ENCODE measurements at regions not wholly inside any gene's neighbourhood (a gene's known extent, or its start where the extent isn't known, plus 50 kb on each side); places are given as distances from the start of the nearest gene placed in this dataset.

DNA sequence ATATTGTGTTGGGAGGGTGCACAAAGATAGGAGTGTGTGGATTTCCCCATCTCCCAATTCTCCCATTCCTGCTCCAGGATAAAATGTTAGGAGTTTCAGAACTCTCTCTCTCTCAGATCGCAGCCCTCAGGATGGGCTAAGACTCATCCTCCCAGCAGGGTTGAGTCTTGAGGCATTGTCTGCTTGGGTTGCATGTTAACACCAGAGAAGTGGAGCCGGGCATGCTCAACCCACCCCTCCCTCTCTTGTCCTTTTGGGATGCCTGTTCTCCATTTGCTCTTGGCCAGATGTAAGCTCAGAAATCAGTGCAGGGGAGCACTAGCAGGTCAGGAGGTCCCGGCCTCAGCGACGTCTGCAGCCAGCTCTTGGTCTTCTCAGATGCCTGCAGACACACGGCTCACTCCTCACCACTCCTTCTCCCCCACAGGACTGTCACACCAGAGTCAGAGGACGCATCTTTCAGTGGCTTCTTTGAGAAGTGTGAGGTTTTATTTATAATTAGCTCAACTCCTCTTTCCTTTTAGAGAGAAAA lies 1456.5 kb downstream of the TBC1D22A start:
- no peak for DNase-seq (ENCODE audit: insufficient read length, low spot score)
- TF ChIP-seq, protein P1, sequence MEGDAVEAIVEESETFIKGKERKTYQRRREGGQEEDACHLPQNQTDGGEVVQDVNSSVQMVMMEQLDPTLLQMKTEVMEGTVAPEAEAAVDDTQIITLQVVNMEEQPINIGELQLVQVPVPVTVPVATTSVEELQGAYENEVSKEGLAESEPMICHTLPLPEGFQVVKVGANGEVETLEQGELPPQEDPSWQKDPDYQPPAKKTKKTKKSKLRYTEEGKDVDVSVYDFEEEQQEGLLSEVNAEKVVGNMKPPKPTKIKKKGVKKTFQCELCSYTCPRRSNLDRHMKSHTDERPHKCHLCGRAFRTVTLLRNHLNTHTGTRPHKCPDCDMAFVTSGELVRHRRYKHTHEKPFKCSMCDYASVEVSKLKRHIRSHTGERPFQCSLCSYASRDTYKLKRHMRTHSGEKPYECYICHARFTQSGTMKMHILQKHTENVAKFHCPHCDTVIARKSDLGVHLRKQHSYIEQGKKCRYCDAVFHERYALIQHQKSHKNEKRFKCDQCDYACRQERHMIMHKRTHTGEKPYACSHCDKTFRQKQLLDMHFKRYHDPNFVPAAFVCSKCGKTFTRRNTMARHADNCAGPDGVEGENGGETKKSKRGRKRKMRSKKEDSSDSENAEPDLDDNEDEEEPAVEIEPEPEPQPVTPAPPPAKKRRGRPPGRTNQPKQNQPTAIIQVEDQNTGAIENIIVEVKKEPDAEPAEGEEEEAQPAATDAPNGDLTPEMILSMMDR (IDR thresholded peaks at IDR 0.05; ENCODE audit: insufficient read depth, missing control alignments), result no peak
- no peak for FAIRE-seq

DNA sequence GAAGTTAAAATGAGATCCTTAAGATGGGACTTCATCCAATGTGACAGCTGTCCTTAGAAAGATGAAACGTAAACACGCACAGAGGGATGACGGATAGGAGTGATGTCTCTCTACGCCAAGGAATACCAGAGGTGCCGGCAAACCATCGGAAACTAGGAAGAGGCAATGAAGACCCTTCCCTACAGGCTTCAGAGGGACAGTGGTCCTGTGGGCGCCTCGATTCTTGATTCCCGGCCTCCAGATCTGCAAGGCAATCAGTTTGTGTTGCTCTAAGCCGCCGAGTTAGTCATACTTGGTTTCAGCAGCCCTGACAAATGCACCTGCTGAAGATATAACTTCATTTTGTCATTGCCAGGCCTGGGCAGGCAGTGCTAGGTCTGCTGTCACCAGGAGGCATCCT lies 1455.1 kb downstream of the TBC1D22A start:
- FAIRE-seq, result no peak
- DNase-seq (ENCODE audit: insufficient read length, low spot score), result no peak
- TF ChIP-seq, protein P1 (IDR thresholded peaks at IDR 0.05; ENCODE audit: insufficient read depth, missing control alignments), result no peak

DNA sequence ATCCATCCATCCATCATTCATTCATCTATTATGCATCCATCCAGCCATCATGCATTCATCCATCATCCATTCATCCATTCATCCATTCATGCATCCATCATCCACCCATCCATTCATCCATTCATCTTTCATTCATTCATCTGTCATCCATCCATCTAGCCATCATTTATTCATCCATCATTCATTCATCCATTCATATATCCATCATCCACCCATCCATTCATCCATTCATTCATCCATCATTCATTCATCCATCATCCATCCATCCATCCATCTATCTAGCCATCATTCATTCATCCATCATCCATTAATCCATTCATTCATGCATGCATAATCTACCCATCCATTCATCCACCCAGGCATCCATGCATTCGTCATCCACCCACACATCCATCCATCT lies 1450.3 kb downstream of the TBC1D22A start:
- FAIRE-seq (no peak), DNase-seq (ENCODE audit: insufficient read length, low spot score) (no peak)
- TF ChIP-seq, protein P1 (IDR thresholded peaks at IDR 0.05; ENCODE audit: insufficient read depth, missing control alignments), result no peak

- TF ChIP-seq, protein P1 (IDR thresholded peaks at IDR 0.05; ENCODE audit: insufficient read depth, missing control alignments), result no peak
- FAIRE-seq (no peak), DNase-seq (ENCODE audit: insufficient read length, low spot score) (no peak)
These were observed 1448.4 kb downstream of the TBC1D22A start for GRCh38 chr22:48210812-48211211.

DNA sequence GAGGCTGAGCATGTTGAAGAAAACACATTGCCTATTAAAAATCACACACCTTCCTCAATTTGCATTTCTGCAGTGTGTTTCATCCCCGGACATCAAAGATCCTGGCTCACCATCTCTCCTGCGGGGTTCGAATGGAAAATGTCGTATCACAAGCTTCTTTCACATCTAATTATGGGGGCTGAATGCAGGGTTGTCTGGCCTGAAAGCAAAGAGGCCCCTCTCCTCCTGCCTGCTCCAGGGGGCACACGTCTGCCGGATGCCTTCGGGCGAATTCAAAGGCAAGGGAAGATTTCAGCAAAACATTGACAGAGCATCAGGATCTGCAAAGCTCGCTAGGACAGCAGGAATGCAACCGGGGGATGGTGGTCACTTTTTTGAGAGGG lies 1447.7 kb downstream of the TBC1D22A start:
- no peak for DNase-seq (ENCODE audit: insufficient read length, low spot score)
- FAIRE-seq, result no peak
- TF ChIP-seq, protein P1 (IDR thresholded peaks at IDR 0.05; ENCODE audit: insufficient read depth, missing control alignments), result no peak

DNA sequence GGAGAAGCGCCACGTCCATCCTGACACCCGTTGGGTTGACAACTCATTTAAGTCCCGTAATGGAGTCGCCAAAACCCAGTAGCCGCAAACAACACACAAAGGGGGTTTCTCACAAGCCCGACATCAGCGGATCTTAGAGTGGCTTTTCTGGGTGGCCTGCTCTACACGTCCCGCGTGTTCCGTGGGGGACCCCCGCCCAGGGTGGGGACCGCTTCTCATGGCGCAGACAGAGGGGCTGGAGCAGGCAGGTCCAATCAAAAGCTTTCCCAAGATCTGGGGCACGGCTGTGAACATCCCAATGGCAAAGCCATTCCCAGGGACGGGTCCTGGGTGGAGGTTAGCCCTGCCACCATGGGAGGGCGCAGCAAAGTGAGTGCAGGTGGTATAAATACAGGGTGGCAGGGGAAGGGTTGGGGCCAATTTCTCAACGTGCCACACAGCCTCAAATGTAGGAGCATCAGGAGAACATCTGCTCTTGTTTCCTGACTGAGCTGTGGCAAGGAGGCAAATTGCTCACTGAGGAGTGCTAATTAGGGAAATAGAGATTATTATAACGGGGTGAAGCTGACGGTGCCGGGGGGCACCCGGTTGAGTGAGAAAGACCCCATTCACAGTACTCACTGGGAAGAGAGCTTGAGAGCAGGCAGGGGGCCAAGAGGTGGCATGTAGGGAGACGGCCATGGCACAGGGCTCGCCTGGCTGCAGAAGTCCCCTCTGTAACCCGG lies 1447.2 kb downstream of the TBC1D22A start:
- TF ChIP-seq, protein P1 (IDR thresholded peaks at IDR 0.05; ENCODE audit: insufficient read depth, missing control alignments), result no peak
- FAIRE-seq, result no peak
- no peak for DNase-seq (ENCODE audit: insufficient read length, low spot score)

DNA sequence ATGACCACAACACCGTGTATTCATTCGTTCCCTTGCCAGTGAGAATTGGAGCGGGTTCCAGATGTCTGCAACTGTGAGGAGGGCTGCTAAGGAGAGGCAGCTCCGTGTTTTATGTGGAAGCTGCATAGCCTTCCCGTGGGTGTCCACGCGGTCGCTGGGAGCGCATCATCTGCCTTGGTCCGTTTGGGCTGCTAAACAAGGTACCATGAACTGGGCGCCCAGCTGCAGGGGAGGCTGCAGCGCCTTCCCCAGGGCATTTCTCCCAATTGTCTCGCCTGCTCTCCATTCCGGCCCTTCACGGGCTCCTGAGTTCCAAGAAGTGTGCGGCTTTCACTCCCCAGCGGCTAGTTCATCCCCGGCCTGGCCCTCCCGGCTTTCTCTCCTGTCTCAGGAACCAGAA lies 1446.4 kb downstream of the TBC1D22A start:
- TF ChIP-seq, protein P1 (IDR thresholded peaks at IDR 0.05; ENCODE audit: insufficient read depth, missing control alignments), result no peak
- no peak for FAIRE-seq
- DNase-seq (ENCODE audit: insufficient read length, low spot score), result no peak

All from D721Med (cell line).